ENCODE measurements at regions not wholly inside any gene's neighbourhood (a gene's known extent, or its start where the extent isn't known, plus 50 kb on each side); places are given as distances from the start of the nearest gene placed in this dataset.
"Not testable (repeated sequence)": the region's sequence is repeated elsewhere in the genome, so short reads cannot be mapped to it uniquely, and the experiment has no call there.

- DNase-seq: no peak
These were observed 212.5 kb downstream of the EMX2 start for GRCh38 chr10:117754770-117755658.

GRCh38 chr10:117755659-117756014, 213.1 kb downstream of the EMX2 start:
- DNase-seq: no peak

DNA sequence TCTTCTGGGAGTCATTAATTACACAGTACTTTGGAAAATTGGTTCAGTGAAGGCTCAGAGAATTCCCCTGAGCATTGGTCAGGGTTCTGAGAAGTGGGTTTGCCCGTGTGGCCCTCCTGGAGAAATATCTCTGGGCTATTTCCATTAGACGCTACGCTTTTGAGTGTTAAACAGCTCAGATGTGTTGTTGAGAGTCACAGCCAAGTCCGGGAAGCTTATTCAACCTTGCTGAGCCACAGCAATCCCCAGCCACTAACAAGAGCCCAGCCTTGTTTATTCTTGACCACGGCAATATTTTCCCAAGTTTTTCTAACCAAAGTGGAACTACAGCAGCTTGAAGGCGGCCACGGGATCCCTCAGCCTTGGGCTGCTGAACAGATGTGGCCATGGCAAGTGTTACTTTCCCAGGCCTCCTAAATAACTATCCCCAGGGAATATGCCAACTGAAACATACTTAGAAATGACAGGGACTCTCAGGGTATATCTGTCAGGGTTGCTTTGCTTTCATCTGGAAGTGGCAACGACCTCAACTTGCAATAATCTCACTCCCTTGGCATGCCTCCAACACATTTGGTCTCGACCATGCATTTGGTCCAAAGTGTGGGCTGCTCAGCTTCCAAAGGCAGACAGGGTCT, 214.7 kb downstream of the EMX2 start:
- no peak for DNase-seq

GRCh38 chr10:117759266-117759665, 216.7 kb downstream of the EMX2 start:
- DNase-seq: no peak

DNA sequence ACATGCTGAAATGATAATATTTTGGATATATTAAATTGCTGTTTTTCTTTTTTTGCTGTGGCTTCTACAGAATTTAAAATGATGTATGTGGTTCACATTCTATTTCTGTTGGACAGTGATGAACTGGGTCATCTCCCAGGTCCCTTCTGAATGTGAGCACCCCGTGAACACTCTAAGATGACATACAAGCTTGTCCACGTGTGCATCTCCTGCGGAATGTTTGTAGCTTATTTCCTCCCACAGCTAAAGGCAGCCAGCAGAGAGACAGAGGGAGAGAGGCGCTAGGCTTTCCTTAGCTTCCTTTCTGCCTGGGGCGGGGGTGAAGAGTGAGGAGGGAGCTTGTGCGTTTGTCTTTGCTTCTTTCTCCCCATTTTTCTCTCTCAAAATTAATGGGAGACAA, 219.1 kb downstream of the EMX2 start:
- DNase-seq: no peak

GRCh38 chr10:117762126-117762818, 219.7 kb downstream of the EMX2 start:
- DNase-seq: no peak

DNA sequence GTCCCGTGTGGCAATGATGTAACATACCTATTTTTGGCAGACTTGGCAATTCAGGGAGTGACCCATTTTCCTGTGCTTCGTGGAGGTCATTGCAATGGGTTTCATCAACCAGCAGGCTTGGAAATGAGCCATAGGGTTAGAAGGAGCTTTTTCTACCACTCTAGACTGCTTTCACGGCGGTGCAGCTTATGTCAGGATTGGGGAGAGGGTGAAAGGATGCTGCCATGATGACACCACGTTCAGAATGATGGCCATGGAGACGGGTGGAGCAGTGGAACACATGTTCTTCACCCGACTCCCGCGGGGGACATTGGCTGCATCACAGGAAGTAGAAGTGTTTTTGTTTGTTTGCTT, 220.2 kb downstream of the EMX2 start:
- DNase-seq: no peak

GRCh38 chr10:117763528-117763927, 221.0 kb downstream of the EMX2 start:
- DNase-seq: no peak

GRCh38 chr10:117768333-117769042, 225.9 kb downstream of the EMX2 start:
- DNase-seq: no peak

GRCh38 chr10:117775526-117775925, 233.0 kb downstream of the EMX2 start:
- DNase-seq: no peak

GRCh38 chr10:117777222-117777621, 234.7 kb downstream of the EMX2 start:
- not testable (repeated sequence) for DNase-seq

DNA sequence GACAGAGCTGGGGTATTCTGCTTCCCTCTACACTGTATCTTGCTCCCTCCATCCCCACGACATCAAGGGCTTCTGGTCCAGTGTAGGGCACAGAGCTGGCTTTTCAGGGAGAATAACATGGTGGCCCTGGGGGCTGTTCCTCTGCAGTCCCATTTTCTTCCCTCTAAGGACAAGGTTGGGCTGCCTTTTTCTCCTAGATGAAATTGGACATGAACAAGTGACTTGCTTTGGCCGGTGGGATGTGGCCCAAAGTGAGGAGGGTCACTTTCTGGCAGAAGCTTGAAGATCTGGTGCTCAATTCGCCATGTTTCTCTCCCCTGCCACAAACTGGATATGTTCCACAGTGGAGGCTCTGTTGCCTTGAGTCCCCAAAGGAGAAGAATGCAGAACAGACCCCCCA, 235.7 kb downstream of the EMX2 start:
- no peak for DNase-seq

- no peak for DNase-seq
These were observed 237.9 kb downstream of the EMX2 start for GRCh38 chr10:117780411-117780810.

DNA sequence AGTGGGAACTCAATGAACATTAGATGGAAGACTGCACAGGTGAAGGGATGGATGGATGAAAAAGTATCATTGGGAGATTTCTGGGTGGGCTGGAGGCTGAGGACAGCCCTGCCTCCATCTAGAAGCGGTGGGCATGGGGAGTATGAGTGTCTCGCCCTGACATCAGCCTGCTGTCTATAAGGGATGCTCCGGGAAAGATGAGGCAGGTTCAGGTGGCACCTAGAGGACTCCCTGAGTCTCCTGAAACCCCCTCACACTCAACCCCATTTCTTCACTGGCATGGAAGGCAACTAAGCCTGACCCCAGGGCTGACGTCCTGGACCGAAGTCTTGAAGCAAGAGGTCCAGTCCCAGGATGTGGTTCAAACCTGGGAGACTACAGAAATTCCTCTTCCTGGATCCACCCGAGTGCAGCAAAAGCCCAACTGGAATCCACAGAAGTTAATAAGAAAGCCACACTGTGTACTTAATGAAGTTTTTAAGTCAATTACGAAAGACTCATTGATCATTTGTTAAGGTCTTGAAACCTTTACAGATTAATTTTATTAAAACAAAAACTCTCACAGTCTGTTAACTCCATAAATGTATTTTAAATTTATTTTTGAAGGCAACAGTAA, 238.8 kb downstream of the EMX2 start:
- DNase-seq: no peak

DNA sequence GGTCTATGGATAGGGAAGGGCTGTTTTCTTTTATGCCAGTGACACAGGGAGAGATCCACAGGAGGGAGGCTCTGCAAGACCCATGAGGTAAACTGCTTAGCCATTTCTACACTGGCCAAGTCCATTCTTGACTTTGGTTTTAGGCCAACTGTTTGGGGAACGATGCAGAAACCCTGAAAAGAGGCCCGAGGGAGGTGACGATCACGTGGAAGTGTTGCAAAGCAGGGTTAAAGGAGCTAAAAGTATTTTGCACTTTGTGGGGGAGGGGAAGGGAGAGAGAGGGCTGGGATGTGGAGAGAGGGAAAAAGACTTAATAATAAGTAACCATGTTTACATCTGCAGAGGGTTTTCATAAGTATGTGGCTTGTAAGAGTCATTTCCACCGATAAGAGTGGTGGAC, 239.7 kb downstream of the EMX2 start:
- DNase-seq: no peak

GRCh38 chr10:117783698-117784395, 241.3 kb downstream of the EMX2 start:
- DNase-seq: no peak

DNA sequence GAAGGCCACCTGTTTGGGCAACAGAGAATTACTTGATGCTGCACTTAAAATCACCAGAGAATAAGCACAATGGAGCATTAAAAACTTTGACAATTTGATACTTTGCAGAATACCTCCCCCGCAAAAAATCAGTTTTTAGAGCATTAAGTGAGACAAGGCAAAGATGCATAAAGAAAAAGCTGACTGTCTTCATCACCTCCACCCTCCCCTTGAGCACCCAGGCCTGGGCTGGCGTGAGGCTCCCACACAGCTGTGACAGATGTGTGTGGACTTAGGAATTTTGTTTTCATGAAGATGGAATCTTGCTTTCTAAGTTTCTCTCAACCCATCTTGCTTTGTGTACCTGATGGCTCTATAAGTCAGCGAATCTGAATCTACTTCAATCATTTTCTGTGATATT, 242.2 kb downstream of the EMX2 start:
- DNase-seq: no peak

- DNase-seq: no peak
These were observed 246.4 kb downstream of the EMX2 start for GRCh38 chr10:117788911-117789310.

GRCh38 chr10:117790179-117790578, 247.6 kb downstream of the EMX2 start:
- no peak for DNase-seq

DNA sequence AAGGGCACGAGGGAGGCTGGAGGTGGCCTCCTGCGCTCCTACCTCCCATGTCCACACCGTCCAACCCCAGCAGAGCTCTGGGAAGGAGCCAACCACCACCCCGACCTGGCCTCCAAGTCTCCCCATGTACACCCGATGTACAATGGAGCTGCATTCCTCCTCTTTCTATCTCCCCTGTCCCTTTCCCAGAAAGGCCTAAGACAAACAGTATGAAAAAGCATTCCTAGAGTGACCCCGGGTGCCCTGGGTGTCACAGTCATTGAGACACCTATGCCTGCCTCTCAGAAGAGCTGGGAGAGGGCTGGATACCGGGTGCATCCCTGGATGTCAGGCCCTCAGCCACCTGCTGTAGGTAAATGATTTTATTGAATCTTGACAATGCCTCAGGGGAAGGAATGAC, 248.1 kb downstream of the EMX2 start:
- no peak for DNase-seq

DNA sequence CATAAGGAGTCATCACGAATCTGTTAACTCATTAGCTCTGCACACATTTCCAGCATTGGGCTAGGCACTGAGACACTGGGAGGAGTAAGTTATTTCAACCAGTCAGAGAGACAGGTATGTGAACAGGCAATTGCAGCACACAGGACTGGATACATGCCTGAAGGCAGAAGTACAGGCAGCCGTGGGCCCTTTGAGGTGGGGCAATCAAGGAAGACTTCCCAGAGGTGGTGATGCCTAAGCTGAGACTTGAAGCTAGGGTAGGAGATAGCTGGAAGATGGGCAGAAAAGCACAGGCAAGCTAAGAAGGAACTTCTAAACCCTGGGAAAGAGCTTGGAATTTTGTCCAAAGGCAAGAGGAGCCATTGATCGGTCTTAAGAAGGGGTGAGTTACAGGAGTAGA, 249.7 kb downstream of the EMX2 start:
- no peak for DNase-seq

- no peak for DNase-seq
These were observed 250.5 kb downstream of the RAB11FIP2 start for GRCh38 chr10:117796130-117796745.

Measured in NCI-H1417 treated with DMSO at 0.1 percent for 48 hours (cell line).